H9 (cell line): ENCODE measurements at regions not wholly inside any gene's neighbourhood (a gene's known extent, or its start where the extent isn't known, plus 50 kb on each side); places are given as distances from the start of the nearest gene placed in this dataset.

Source experiments
- DNase-seq: peaks from one replicate; pipeline ENCODE4 v3.0.0-alpha.2; 2017
- H2AFZ ChIP-seq: one replicate; pipeline ENCODE4 v1.6.1; 2013; ENCODE audit warnings: mild to moderate bottlenecking, low read length, control low read depth, moderate library complexity
- H2AK5ac ChIP-seq: 2 replicates; pipeline ENCODE4 v1.6.1; 2013; ENCODE audit warnings: low read length, control low read depth, mixed read lengths; ENCODE audit not compliant: insufficient read length
- H2BK120ac ChIP-seq: one replicate; pipeline ENCODE4 v1.6.1; 2013; ENCODE audit warnings: low read depth, mild to moderate bottlenecking, low read length, control low read depth, inconsistent platforms; ENCODE audit not compliant: poor library complexity, severe bottlenecking
- H2BK12ac ChIP-seq: 2 replicates; pipeline ENCODE4 v1.6.1; 2013; ENCODE audit warnings: low read length, control low read depth, mixed read lengths, low read depth; ENCODE audit not compliant: insufficient read length
- H2BK15ac ChIP-seq: 2 replicates; pipeline ENCODE4 v1.6.1; 2013; ENCODE audit warnings: low read depth, low read length, control low read depth
- H2BK20ac ChIP-seq: one replicate; pipeline ENCODE4 v1.6.1; 2013; ENCODE audit warnings: low read depth, mild to moderate bottlenecking, low read length, control low read depth, inconsistent platforms; ENCODE audit not compliant: poor library complexity, severe bottlenecking
- H2BK5ac ChIP-seq: 2 replicates; pipeline ENCODE4 v1.6.1; 2013; ENCODE audit warnings: low read length, control low read depth, mixed read lengths; ENCODE audit not compliant: insufficient read length
- H3K14ac ChIP-seq: 2 replicates; pipeline ENCODE4 v1.6.1; 2013; ENCODE audit warnings: low read length, control low read depth; ENCODE audit not compliant: insufficient read depth
- H3K18ac ChIP-seq: 2 replicates; pipeline ENCODE4 v1.6.1; 2013; ENCODE audit warnings: low read depth, mild to moderate bottlenecking, mixed read lengths, low read length, control low read depth; ENCODE audit not compliant: insufficient read length
- H3K23ac ChIP-seq: 2 replicates; pipeline ENCODE4 v1.6.1; 2013; ENCODE audit warnings: low read length, control low read depth, mixed read lengths, low read depth; ENCODE audit not compliant: insufficient read length
- H3K23me2 ChIP-seq: 2 replicates; pipeline ENCODE4 v1.6.1; 2013; ENCODE audit warnings: low read depth, mild to moderate bottlenecking, mixed read lengths, low read length, control low read depth; ENCODE audit not compliant: insufficient read length, poor library complexity, severe bottlenecking
- H3K27ac ChIP-seq: 2 replicates; pipeline ENCODE4 v1.5.1; 2013; ENCODE audit warnings: low read length, control low read depth, mixed read lengths, low read depth; ENCODE audit not compliant: insufficient read length
- H3K27me3 ChIP-seq: 2 replicates; pipeline ENCODE4 v1.6.1; 2013; ENCODE audit warnings: low read length, control low read depth, inconsistent platforms; ENCODE audit not compliant: insufficient read depth
- H3K4ac ChIP-seq: 2 replicates; pipeline ENCODE4 v1.6.1; 2013; ENCODE audit warnings: low read depth, mild to moderate bottlenecking, control low read depth, inconsistent platforms, low read length, moderate library complexity
- H3K4me1 ChIP-seq: 2 replicates; pipeline ENCODE4 v1.6.1; 2013; ENCODE audit warnings: low read length, control low read depth, inconsistent platforms; ENCODE audit not compliant: insufficient read depth
- H3K4me2 ChIP-seq: 2 replicates; pipeline ENCODE4 v1.6.1; 2013; ENCODE audit warnings: low read length, control low read depth, mixed read lengths; ENCODE audit not compliant: insufficient read length, insufficient read depth
- H3K56ac ChIP-seq: 2 replicates; pipeline ENCODE4 v1.6.1; 2013; ENCODE audit warnings: low read depth, mild to moderate bottlenecking, mixed read lengths, low read length, control low read depth; ENCODE audit not compliant: insufficient read length
- H3K79me1 ChIP-seq: 2 replicates; pipeline ENCODE4 v1.6.1; 2013; ENCODE audit warnings: low read depth, mild to moderate bottlenecking, moderate library complexity, low read length, control low read depth, inconsistent platforms; ENCODE audit not compliant: insufficient read depth, poor library complexity, severe bottlenecking
- H3K79me2 ChIP-seq: 2 replicates; pipeline ENCODE4 v1.6.1; 2013; ENCODE audit warnings: low read length, control low read depth, inconsistent platforms; ENCODE audit not compliant: insufficient read depth
- H3K9ac ChIP-seq: 2 replicates; pipeline ENCODE4 v1.6.1; 2013; ENCODE audit warnings: low read length, control low read depth, mixed read lengths; ENCODE audit not compliant: insufficient read length; ENCODE audit errors: extremely low read depth
- H3K9me3 ChIP-seq: one replicate; pipeline ENCODE4 v1.6.1; 2013; ENCODE audit warnings: low read depth, low read length, inconsistent platforms; ENCODE audit not compliant: control insufficient read depth
- H3T11ph ChIP-seq: one replicate; pipeline ENCODE4 v1.6.1; 2013; ENCODE audit warnings: mild to moderate bottlenecking, low read length, control low read depth, inconsistent platforms
- H4K20me1 ChIP-seq: one replicate; pipeline ENCODE4 v1.6.1; 2013; ENCODE audit not compliant: control insufficient read depth, insufficient read length, insufficient read depth
- H4K5ac ChIP-seq: 2 replicates; pipeline ENCODE4 v1.6.1; 2013; ENCODE audit warnings: low read depth, mild to moderate bottlenecking, mixed read lengths, low read length, control low read depth; ENCODE audit not compliant: insufficient read length
- H4K8ac ChIP-seq: replicated peaks from 2 replicates; pipeline ENCODE4 v1.6.1; 2013; ENCODE audit warnings: low read length, control low read depth, mixed read lengths, low read depth; ENCODE audit not compliant: insufficient read length
- H4K91ac ChIP-seq: 2 replicates; pipeline ENCODE4 v1.6.1; 2013; ENCODE audit warnings: low read depth, mild to moderate bottlenecking, moderate library complexity, mixed read lengths, low read length, control low read depth; ENCODE audit not compliant: insufficient read length
- H3K27ac Mint-ChIP-seq, 3 experiments: 2 replicates in 2 of 3; 3 replicates in 1 of 3; pipeline ENCODE4 v1.8.0; 2020 to 2021; ENCODE audit warnings: mixed read lengths in 3 of 3, mild to moderate bottlenecking in 1 of 3, moderate library complexity in 1 of 3
- H3K27me3 Mint-ChIP-seq: 2 replicates; pipeline ENCODE4 v1.8.0; 2021; ENCODE audit warnings: low read depth, mild to moderate bottlenecking, moderate library complexity, mixed read lengths
- H3K36me3 Mint-ChIP-seq, 3 experiments: 2 replicates in 2 of 3; 3 replicates in 1 of 3; pipeline ENCODE4 v1.8.0; 2020 to 2021; ENCODE audit warnings: low read depth in 3 of 3, mixed read lengths in 3 of 3; ENCODE audit not compliant: insufficient read depth in 1 of 3
- H3K4me1 Mint-ChIP-seq, 2 experiments: 2 replicates each; pipeline ENCODE4 v1.8.0; 2020; ENCODE audit warnings: mixed read lengths in 2 of 2
- H3K4me3 Mint-ChIP-seq, 2 experiments: 2 replicates in 1 of 2; 3 replicates in 1 of 2; pipeline ENCODE4 v1.8.0; 2020 to 2021; ENCODE audit warnings: mild to moderate bottlenecking in 2 of 2, mixed read lengths in 2 of 2, moderate library complexity in 1 of 2
- H3K9me3 Mint-ChIP-seq, 2 experiments: 2 replicates in 1 of 2; 3 replicates in 1 of 2; pipeline ENCODE4 v1.8.0; 2020; ENCODE audit warnings: mild to moderate bottlenecking in 2 of 2, mixed read lengths in 2 of 2, moderate library complexity in 1 of 2
- CTCF ChIP-seq: fragments of 200-600 bp; sonication (generic); conservative IDR thresholded peaks from 3 replicates; pipeline ENCODE4 v1.8.0; 2021; ENCODE audit warnings: antibody characterized with exemption, mild to moderate bottlenecking
- WGBS: extraction: QIAGEN DNeasy Blood & Tissue Kit; methylation state at CpG from one replicate; pipeline ENCODE4 v1.1.7; 2013; ENCODE audit warnings: missing lambda C conversion rate, low lambda C conversion rate, mixed read lengths; ENCODE audit not compliant: insufficient read length; ENCODE audit errors: extremely low coverage; 5-methylcytosine and 5-hydroxymethylcytosine counted together

GRCh38 chr10:113368666-113369364 is 184.0 kb upstream of the HABP2 start:
- Mint-ChIP-seq H3K27ac (no peak overlapping the region), H3K27me3 (peaks cover 20% of the 10 kb centered on the region), H3K4me1 (peaks cover 6% of the 10 kb centered on the region in 2 experiments), H3K36me3 (peaks cover 0 to 5% (median 4%) of the 10 kb centered on the region in 3 experiments; a peak in 2 of 7 replicates), H3K9me3 (peaks cover 6 to 8% of the 10 kb centered on the region in 2 experiments; a peak in 2 of 5 replicates), H3K4me3 (no peak overlapping the region)
- Histone ChIP-seq H2AFZ (no peak overlapping the region), H3K18ac (no peak overlapping the region), H3K9ac (no peak overlapping the region), H3K27ac (no peak overlapping the region), H3K23ac (no peak overlapping the region), H2BK120ac (no peak overlapping the region), H4K91ac (no peak overlapping the region), H3K56ac (no peak overlapping the region), H2AK5ac (no peak overlapping the region), H3K9me3 (no peaks in the 10 kb centered on the region), H2BK20ac (no peak overlapping the region), H3K4ac (no peak overlapping the region), H4K8ac (no peak overlapping the region), H3K14ac (no peak overlapping the region), H3K23me2 (no peaks in the 10 kb centered on the region), H3T11ph (no peak overlapping the region), H2BK5ac (no peak overlapping the region), H3K79me1 (no peaks in the 10 kb centered on the region), H3K4me1 (no peaks in the 10 kb centered on the region), H3K79me2 (no peaks in the 10 kb centered on the region), H4K5ac (no peak overlapping the region), H2BK15ac (no peak overlapping the region), H2BK12ac (no peak overlapping the region), H4K20me1 (no peaks in the 10 kb centered on the region), H3K4me2 (no peak overlapping the region), H3K27me3 (no peaks in the 10 kb centered on the region)
- WGBS = no CpG with 5 or more reads among the region's 6 CpGs
- no peak for DNase-seq
- TF ChIP-seq CTCF = no peak
